NCI-H510A treated with DMSO at 0.1 percent for 48 hours (cell line): ENCODE measurements at regions not wholly inside any gene's neighbourhood (a gene's known extent, or its start where the extent isn't known, plus 50 kb on each side); places are given as distances from the start of the nearest gene placed in this dataset.

ENCODE experiments used
- DNase-seq: peaks from one replicate; lab custom pipeline; 2025; lab: John Stamatoyannopoulos, UW

- DNase-seq, result no peak
Observed at GRCh38 chr2:145198555-145198954, 678.6 kb upstream of the ZEB2 start.

DNA sequence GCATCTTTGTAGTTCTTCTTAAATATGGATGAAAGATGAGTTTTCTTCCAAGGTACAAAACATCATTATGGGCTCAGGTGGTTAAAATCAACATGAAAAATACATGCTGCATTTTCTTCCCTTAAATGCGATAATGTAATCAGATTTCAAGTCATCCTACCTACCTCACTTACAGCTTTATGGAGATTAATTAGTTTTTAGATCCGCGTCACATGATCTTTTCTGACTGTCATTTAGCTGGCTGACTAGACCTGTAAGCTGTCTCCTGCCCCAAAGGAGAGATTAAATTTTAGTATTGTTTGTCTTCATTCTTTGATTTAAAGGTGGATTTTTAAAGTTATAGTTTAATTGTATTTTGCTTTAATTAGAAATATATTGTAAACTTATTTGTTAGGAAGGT, 678.0 kb upstream of the ZEB2 start:
- peak; percentile 20 for DNase-seq

- no peak for DNase-seq
Observed at GRCh38 chr2:145194673-145195072, 674.8 kb upstream of the ZEB2 start.

DNA sequence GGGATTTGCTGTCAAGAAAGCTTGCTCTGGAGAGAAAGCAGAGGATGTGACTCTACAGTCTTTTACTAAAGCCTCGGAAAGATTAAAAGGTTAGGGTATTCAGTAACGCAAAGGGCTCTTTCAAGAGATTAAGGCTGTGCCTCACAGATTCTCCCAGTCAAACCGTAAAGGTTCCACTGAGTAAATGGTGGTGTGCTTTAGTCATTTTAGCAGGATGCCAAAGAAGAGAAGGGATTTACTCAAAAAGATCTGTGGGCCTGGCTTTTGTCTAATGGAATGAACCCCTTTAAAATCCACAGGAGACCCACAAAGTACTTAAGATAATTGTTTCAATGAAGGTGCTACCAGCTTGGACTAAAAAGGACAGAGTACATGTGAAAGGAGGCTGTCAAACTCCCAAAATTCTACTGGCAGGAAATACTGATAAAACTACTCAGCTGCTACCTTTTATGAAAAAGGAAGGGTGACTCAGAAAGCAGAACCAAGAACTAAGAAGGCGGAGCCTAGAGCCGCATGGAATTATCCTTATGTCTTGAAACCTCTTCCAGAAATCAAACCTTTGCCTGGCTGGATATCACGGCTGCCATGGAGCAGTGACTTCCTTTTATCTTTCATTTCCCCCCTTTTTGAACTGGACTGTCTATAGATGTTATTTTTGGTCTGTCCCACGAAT, 670.2 kb upstream of the ZEB2 start:
- DNase-seq, result no peak

- DNase-seq, result no peak
Observed at GRCh38 chr2:145186303-145186702, 666.4 kb upstream of the ZEB2 start.

GRCh38 chr2:145185696-145186095, 665.8 kb upstream of the ZEB2 start:
- DNase-seq, result peak; percentile 36

DNA sequence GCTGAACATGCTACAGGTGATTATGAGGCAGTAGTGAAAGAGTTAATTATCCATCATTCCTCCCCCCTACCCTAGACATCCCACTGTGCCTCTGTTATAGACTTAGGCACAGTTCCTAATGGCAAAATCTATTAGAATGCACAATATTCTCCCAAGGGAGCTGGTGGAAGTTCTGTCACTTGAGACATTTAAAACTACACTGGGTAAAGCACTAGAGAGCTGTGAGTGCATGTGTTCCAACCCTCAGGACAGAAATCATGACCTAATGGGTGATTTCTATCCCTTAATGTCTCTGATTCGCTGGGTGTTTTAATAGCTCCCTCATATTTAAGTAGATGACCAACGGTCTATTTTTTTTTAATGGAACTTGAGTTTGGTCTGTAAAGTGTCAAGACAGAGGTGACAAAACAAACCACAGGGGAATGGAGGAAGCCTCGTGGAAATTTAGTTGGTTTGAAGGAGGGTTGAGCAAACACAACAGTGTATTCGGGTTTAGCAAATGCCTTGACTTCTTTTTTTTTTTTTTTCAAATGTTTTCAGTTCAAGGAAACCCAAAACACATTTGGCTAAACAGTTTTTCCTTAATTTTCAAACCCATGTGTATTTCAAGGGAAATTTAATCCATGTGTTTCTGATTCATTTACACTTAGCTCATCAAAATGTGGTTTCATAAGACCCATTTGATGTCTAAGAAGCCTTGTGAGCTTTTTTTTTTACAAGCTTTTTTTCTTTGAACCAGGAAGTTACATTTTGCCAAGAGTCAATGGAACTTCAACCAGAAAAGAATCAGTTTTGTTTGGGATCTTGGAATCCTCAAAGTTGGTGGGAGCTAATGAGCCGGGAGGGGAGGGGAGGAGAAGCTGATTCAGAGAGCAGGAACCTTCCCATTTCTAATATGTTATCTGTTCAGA, 665.1 kb upstream of the ZEB2 start:
- no peak for DNase-seq

- no peak for DNase-seq
Observed at GRCh38 chr2:145169285-145169684, 649.4 kb upstream of the ZEB2 start.

- no peak for DNase-seq
Observed at GRCh38 chr2:145168091-145168490, 648.2 kb upstream of the ZEB2 start.

DNA sequence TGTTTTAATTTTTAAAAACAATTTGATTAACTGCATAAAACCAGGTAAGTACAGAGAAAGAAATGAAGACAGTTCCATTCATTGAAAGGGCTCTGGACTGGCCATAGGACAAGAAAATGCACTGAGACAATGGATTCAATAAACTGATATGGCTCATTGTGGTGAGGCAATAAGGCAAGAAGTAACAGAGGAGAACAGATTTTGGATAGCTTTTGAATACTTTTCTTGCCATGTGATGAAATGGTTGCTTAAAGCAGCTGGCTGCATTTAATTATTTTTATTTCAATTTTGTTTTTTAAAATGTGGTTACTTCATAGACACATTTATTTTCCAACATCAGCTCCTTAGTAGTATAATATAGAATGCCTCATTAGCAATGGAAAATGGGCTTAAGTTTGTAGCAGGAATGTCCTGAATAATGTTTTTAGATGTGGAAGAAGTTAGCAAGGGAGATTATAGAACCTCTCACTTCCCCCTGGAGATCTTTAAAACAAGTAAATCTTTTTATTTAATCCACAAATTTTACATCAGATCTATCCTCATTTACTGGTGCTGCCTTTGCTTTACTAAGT, 646.9 kb upstream of the ZEB2 start:
- DNase-seq, result no peak

DNA sequence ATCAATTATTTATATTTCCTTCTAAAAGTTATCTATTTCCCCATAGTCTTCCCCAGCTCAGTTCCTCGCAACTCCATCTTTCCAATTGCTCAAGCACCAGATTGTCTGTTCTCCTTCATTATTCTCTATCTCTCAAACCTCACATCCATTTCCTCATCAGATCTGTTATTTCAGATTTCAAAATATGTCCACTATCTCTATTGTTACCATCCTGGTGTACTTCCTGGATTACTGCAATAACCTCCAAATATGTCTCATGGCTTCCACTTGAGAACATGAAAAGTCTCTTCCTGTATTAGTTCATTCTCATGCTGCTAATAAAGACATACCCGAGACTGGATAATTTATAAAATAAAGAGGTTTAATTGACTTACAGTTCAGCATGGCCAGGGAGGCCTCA, 641.7 kb upstream of the ZEB2 start:
- no peak for DNase-seq

GRCh38 chr2:145160855-145161254, 640.9 kb upstream of the ZEB2 start:
- DNase-seq, result no peak

GRCh38 chr2:145159676-145160075, 639.8 kb upstream of the ZEB2 start:
- DNase-seq, result no peak

GRCh38 chr2:145157741-145158591, 638.0 kb upstream of the ZEB2 start:
- DNase-seq, result no peak

DNA sequence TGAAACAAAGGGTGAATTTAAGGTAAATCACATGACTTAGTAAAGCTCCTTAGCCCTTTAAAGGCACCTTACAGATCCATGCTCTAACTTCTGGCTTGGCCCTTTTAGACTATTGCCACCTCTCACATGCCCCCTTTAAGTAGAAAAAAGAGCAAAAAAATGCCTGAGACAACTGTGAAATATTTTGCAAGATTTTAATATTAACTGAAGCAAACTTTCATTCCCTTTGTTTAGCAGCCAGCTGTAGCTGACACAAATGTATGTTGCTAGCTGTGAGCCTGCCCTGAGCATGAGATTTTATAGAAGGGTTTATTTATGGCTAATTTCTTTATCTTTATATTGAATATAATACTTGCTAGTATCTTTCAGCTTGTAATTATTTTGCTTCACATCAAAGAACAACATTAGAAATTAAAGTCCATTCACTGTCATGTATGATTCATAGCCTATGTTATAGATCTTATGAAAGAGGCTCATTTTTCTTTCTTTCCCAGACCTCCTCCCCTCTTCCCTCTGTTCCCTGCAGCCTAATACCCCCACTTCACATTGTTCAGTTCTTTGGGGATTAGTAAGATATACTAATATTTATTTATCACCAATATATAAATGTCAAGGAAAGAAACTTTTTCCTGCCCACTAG, 637.2 kb upstream of the ZEB2 start:
- DNase-seq, result no peak

DNA sequence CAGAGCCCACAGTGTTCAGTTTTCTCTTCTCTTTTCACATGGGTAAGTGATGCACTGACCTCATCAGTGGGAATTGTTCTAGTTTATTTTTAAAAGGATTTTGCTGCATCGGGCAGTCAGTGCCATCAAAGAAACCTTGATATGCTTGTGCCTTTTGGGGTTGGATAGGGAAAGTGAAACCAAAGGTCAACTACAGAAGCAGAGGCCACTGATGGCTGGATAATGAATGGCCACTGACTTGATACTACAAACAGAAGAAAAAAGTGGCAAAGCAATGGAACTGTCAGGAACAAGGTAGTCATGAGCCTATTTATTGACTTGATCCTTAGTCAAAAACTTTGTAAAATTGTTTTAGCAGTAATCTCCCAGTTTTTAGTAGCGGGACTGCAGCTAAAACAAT, 636.3 kb upstream of the ZEB2 start:
- DNase-seq, result no peak

DNA sequence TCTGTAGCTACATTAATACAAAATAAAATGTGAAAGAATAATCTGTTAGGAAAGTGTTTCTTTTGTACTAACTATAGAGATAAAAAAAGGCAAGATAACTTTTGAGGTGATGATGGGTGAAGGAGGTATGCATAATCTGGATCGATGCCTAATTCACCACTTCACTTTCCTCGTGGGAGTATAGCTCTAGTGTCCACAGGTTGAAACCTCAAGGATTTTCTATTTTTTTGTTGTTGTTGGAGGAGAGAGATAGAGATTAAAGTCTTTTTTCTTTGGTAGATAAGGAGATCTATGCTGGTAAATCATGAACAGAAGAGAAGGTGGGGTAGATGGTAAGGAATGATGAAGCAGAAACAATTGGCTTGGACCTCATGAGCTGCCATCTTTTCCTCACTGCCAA, 635.3 kb upstream of the ZEB2 start:
- no peak for DNase-seq

DNA sequence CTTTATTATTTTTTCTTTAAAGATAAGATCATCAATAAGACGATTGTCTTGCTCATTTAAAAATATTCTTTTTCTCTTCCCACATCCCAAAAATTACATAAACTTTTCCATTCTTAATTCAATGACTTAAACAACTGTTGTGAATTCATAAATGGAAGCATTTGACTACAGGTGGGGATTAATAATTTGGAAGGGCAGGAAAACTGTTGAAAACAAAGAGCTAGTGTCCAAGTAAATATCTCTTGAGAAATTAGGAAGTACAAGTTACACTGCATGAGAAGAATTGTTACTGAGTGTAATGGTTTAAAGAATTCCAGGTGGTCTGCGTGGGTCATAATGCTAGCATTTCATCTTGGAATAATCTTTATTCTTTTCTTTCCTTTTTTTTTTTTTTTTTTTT, 634.8 kb upstream of the ZEB2 start:
- DNase-seq, result no peak

DNA sequence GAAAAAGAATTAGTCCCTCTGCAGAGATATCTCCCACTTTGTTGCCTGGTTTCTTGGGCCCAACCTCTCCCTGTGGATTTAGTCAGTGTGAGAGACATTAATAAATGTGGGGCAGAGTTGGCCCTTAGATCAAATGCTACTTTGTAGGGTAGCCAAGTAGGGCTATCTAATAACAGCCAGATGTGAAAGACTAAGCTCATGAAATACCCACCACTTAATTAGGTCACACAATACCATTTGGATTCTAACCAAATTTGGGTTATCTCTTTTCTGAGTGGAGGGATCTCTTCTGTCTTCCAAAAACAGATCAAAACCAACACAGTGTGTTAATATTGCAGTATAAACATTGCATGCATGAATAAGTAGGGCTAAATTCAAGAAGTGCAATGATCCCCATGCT, 626.8 kb upstream of the ZEB2 start:
- DNase-seq, result no peak

GRCh38 chr2:145144131-145144728, 624.3 kb upstream of the ZEB2 start:
- no peak for DNase-seq

DNA sequence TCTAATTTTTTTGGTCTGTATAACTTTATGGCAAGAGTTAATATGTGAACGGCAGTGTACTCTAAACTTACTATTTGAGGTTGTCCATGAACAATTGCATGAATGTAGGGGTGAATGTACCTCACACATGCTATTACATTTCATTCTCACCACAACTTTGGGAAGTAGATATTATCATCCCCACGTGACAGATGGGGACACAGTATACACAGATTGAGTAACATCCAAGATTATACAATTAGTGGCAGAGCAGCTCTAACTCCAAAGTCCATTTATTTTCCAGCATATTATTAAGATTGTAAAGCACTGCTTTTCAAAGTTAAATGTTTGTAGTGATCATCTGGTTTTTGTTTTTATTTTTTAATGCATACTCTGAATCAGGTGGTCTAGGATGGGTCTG, 622.1 kb upstream of the ZEB2 start:
- DNase-seq, result no peak
